ENCODE measurements at regions not wholly inside any gene's neighbourhood (a gene's known extent, or its start where the extent isn't known, plus 50 kb on each side); places are given as distances from the start of the nearest gene placed in this dataset.

DNA sequence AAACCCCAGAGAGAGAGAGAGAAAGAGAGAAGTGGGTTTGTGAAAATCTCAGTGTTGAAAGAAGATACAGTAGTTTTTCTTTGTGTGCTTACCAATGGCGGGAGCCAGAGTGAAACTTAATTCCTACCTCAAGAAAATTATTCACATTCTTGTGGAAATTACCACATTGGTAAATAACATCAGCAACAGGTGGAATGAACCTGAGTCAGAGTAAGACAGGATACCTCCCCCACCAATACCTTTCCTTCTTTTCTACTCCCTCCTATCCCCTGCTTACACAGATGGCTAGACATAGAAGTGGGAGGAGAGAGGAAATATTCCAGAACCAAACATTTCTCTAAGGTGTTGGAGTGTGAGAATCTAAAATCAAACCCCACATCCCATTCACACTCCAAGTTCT is 793.9 kb downstream of the SORCS3 start (continued):
- TF ChIP-seq ZNF138 (CRISPR knock-in tag; conservative IDR thresholded peaks at IDR 0.05) (no peak), ELF4 (CRISPR knock-in tag; IDR thresholded peaks at IDR 0.05; ENCODE audit: low read depth) (no peak), KAT7 (CRISPR knock-in tag; IDR thresholded peaks at IDR 0.05; ENCODE audit: borderline replicate concordance) (no peak)
- TF ChIP-seq, protein P1, sequence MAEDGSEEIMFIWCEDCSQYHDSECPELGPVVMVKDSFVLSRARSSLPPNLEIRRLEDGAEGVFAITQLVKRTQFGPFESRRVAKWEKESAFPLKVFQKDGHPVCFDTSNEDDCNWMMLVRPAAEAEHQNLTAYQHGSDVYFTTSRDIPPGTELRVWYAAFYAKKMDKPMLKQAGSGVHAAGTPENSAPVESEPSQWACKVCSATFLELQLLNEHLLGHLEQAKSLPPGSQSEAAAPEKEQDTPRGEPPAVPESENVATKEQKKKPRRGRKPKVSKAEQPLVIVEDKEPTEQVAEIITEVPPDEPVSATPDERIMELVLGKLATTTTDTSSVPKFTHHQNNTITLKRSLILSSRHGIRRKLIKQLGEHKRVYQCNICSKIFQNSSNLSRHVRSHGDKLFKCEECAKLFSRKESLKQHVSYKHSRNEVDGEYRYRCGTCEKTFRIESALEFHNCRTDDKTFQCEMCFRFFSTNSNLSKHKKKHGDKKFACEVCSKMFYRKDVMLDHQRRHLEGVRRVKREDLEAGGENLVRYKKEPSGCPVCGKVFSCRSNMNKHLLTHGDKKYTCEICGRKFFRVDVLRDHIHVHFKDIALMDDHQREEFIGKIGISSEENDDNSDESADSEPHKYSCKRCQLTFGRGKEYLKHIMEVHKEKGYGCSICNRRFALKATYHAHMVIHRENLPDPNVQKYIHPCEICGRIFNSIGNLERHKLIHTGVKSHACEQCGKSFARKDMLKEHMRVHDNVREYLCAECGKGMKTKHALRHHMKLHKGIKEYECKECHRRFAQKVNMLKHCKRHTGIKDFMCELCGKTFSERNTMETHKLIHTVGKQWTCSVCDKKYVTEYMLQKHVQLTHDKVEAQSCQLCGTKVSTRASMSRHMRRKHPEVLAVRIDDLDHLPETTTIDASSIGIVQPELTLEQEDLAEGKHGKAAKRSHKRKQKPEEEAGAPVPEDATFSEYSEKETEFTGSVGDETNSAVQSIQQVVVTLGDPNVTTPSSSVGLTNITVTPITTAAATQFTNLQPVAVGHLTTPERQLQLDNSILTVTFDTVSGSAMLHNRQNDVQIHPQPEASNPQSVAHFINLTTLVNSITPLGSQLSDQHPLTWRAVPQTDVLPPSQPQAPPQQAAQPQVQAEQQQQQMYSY (CRISPR knock-in tag; IDR thresholded peaks at IDR 0.05): no peak

DNA sequence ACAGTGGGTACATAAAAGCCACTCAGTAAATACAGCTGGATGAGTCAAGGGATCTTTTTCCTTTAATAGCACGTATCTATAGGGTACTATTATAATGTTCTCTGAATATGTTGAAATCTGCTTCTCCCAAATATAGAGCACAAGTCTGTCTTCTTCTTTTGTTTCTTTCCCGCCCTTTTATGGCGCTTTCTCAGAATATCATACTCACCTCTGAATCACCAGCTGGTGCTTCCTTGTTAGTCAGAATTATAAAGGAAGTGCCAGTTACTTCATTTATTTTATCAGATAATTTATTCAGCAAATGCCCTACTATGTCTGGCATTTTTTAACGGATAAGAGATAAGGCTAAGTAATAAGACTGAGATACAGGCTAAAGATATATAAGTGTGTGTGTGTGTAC is 772.9 kb downstream of the SORCS3 start:
- Mint-ChIP-seq H3K9me3 (peaks cover 9% of the 10 kb centered on the region; the same call in 1 of the 2 replicates), H3K27ac (no peak overlapping the region), H3K4me3 (no peak overlapping the region), H3K36me3 (no peaks in the 10 kb centered on the region), H3K4me1 (no peaks in the 10 kb centered on the region), H3K27me3 (ENCODE audit: low read depth) (no peaks in the 10 kb centered on the region; the same call in 1 of the 2 replicates)
- ChIA-PET POLR2A (no interaction called here), CTCF (no interaction called here)
- ATAC-seq (no peak), DNase-seq (ENCODE audit: low spot score) (no peak)
- TF ChIP-seq SMAD4 (CRISPR knock-in tag; IDR thresholded peaks at IDR 0.05) (no peak), NR3C1 (CRISPR knock-in tag; conservative IDR thresholded peaks at IDR 0.05; ENCODE audit: low read depth) (no peak), EMX1 (CRISPR knock-in tag; IDR thresholded peaks at IDR 0.05) (no peak), TEAD1 (CRISPR knock-in tag; IDR thresholded peaks at IDR 0.05) (no peak), RELA (CRISPR knock-in tag; IDR thresholded peaks at IDR 0.05; ENCODE audit: borderline replicate concordance) (no peak), FOXK1 (CRISPR knock-in tag; IDR thresholded peaks at IDR 0.05) (no peak), ZBTB21 (CRISPR knock-in tag; IDR thresholded peaks at IDR 0.05; ENCODE audit: borderline replicate concordance) (no peak)
- TF ChIP-seq, protein P2, sequence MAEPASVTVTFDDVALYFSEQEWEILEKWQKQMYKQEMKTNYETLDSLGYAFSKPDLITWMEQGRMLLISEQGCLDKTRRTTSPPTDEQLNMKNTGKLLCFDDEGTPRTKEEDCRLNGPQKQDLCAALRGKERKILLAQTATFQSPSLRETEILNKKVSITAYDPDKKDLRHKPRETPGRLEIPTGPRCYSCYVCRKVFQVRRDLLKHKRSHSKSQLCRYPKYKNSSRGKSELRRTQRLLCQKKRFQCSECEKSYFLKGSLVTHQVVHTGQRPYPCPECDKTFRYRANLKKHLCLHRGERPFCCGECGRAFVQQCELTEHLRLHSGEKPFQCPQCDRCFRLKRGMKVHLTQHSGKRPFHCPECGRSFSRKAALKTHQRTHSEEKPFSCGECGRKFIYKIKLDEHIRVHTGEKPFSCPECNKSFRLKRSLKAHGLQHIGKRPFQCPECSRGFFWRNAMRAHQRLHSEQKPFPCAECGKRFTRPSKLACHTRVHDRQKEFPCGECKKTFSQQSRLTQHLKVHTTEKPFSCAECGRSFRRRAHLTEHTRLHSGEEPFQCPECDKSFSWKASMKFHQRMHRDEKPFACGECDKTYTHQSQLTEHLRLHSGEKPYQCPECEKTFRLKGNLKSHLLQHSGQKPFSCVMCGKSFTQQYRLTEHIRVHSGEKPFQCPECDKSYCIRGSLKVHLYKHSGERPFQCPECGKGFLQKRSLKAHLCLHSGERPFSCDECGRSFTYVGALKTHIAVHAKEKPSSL (CRISPR knock-in tag; conservative IDR thresholded peaks at IDR 0.05): no peak

DNA sequence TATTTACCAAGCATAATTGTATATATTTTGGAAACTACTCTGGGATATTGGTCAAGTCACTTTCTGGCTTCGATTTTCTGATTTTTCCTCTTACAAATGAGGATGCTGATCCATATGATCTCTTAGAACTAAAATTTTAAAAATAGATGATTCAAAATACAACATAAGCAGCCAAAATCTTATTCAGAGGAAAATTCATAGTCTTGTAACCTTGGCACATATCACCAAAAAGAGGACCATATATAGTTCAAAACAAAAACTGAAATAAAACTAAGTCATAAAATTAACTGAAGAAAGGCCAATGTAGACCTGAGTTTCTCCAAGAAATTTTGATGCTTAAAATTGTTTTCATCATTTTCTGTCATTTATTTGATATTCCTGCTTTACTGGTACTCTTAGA is 768.3 kb downstream of the SORCS3 start:
- ChIA-PET POLR2A (no interaction called here), CTCF (no interaction called here)
- H3K4me3 Mint-ChIP-seq: no peak overlapping the region
- no peak for TF ChIP-seq ZBTB21 (CRISPR knock-in tag; IDR thresholded peaks at IDR 0.05; ENCODE audit: borderline replicate concordance)
- no peak for TF ChIP-seq ZNF317 (CRISPR knock-in tag; IDR thresholded peaks at IDR 0.05; ENCODE audit: borderline replicate concordance, low read depth)
- no peak for TF ChIP-seq RELA (CRISPR knock-in tag; IDR thresholded peaks at IDR 0.05; ENCODE audit: borderline replicate concordance)
- TF ChIP-seq FOXJ3 (CRISPR knock-in tag; IDR thresholded peaks at IDR 0.05; ENCODE audit: borderline replicate concordance): no peak
- no peaks in the 10 kb centered on the region for H3K36me3 Mint-ChIP-seq
- DNase-seq (ENCODE audit: low spot score) (no peak), ATAC-seq (no peak)
- H3K27ac Mint-ChIP-seq: no peak overlapping the region
- H3K9me3 Mint-ChIP-seq: peaks cover 4% of the 10 kb centered on the region; the same call in 1 of the 2 replicates
- no peaks in the 10 kb centered on the region for H3K4me1 Mint-ChIP-seq
- H3K27me3 Mint-ChIP-seq (ENCODE audit: low read depth): no peaks in the 10 kb centered on the region; the same call in 1 of the 2 replicates

DNA sequence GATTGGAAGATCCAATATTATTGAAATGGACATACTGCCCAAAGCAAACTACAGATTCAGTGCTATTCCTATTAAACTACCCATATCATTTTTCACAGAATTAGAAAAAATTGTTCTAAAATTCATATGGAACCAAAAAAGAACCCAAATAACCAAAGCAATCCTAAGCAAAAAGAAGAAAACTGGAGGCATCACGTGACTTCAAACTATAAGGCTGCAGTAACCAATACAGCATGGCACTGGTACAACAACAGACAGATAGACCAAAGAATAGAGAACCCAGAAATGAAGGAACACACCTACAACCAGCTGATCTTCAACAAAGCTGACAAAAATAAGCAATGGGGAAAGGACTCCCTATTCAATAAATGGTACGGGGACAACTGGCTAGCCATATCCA is 765.4 kb downstream of the SORCS3 start:
- Mint-ChIP-seq H3K9me3 (peaks cover 7% of the 10 kb centered on the region), H3K36me3 (no peaks in the 10 kb centered on the region), H3K27ac (no peak overlapping the region), H3K4me1 (no peaks in the 10 kb centered on the region), H3K27me3 (ENCODE audit: low read depth) (no peaks in the 10 kb centered on the region; the same call in 1 of the 2 replicates), H3K4me3 (no peak overlapping the region)
- ChIA-PET CTCF (no interaction called here), POLR2A (no interaction called here)
- ATAC-seq (no peak), DNase-seq (ENCODE audit: low spot score) (no peak)
- TF ChIP-seq, protein P3, sequence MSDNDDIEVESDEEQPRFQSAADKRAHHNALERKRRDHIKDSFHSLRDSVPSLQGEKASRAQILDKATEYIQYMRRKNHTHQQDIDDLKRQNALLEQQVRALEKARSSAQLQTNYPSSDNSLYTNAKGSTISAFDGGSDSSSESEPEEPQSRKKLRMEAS (CRISPR knock-in tag; IDR thresholded peaks at IDR 0.05): no peak
- TF ChIP-seq OVOL2 (CRISPR knock-in tag; IDR thresholded peaks at IDR 0.05; ENCODE audit: borderline replicate concordance) (no peak), NR1H2 (CRISPR knock-in tag; IDR thresholded peaks at IDR 0.05) (no peak), ZNF138 (CRISPR knock-in tag; conservative IDR thresholded peaks at IDR 0.05) (no peak), CREM (CRISPR knock-in tag; IDR thresholded peaks at IDR 0.05) (no peak), TP53 (CRISPR knock-in tag; IDR thresholded peaks at IDR 0.05) (no peak), ZNF263 (CRISPR knock-in tag; IDR thresholded peaks at IDR 0.05; ENCODE audit: low read depth) (no peak), ZNF416 (CRISPR knock-in tag; IDR thresholded peaks at IDR 0.05) (no peak)
- TF ChIP-seq, protein P4, sequence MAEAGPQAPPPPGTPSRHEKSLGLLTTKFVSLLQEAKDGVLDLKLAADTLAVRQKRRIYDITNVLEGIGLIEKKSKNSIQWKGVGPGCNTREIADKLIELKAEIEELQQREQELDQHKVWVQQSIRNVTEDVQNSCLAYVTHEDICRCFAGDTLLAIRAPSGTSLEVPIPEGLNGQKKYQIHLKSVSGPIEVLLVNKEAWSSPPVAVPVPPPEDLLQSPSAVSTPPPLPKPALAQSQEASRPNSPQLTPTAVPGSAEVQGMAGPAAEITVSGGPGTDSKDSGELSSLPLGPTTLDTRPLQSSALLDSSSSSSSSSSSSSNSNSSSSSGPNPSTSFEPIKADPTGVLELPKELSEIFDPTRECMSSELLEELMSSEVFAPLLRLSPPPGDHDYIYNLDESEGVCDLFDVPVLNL (CRISPR knock-in tag; IDR thresholded peaks at IDR 0.05; ENCODE audit: borderline replicate concordance, low read depth): no peak
- TF ChIP-seq, protein P5, sequence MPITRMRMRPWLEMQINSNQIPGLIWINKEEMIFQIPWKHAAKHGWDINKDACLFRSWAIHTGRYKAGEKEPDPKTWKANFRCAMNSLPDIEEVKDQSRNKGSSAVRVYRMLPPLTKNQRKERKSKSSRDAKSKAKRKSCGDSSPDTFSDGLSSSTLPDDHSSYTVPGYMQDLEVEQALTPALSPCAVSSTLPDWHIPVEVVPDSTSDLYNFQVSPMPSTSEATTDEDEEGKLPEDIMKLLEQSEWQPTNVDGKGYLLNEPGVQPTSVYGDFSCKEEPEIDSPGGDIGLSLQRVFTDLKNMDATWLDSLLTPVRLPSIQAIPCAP (CRISPR knock-in tag; IDR thresholded peaks at IDR 0.05): no peak
